IMR-90 (cell line): ENCODE measurements at regions not wholly inside any gene's neighbourhood (a gene's known extent, or its start where the extent isn't known, plus 50 kb on each side); places are given as distances from the start of the nearest gene placed in this dataset.

Experiments used
- ATAC-seq: fragments of 200-7000 bp; cut with Tn5 transposase; 2 replicates; pipeline ENCODE4 v1.9.1; 2020; ENCODE audit warnings: low read depth, mild to moderate bottlenecking, moderate library complexity
- BruUV-seq: library from RNA; stranded (reverse); fragments of 400-500 nt; replicated peaks from 2 replicates; lab custom pipeline; 2021; lab: Mats Ljungman, UMichigan
- CTCF ChIA-PET: fragments of 300-600 bp; formaldehyde crosslinking; extraction: SDS; loops from one replicate; lab custom pipeline; 2021; ENCODE audit warnings: antibody characterized with exemption; lab: Yijun Ruan, JAX
- POLR2A ChIA-PET: fragments of 300-600 bp; sonication (Branson Sonifier 250); formaldehyde crosslinking; loops from one replicate; lab custom pipeline; 2022; ENCODE audit warnings: antibody characterized with exemption; ENCODE audit not compliant: unreplicated experiment; lab: Charles Lee
- DNase-seq: peaks from one replicate; pipeline ENCODE4 v3.0.0; 2013
- H2AFZ ChIP-seq: replicated peaks from 2 replicates; pipeline ENCODE3; 2013; ENCODE audit warnings: low read length, mild to moderate bottlenecking; ENCODE audit not compliant: poor library complexity
- H2AK5ac ChIP-seq: 2 replicates; pipeline ENCODE4 v1.6.1; 2013; ENCODE audit warnings: low read depth, low read length, inconsistent platforms
- H2AK9ac ChIP-seq: replicated peaks from 2 replicates; pipeline ENCODE3; 2013; ENCODE audit warnings: mild to moderate bottlenecking, low read depth, low read length, moderate library complexity; ENCODE audit not compliant: poor library complexity
- H2BK120ac ChIP-seq: 2 replicates; pipeline ENCODE4 v1.6.1; 2013; ENCODE audit warnings: low read depth, low read length, inconsistent platforms
- H2BK15ac ChIP-seq: 3 replicates; pipeline ENCODE4 v1.6.1; 2013; ENCODE audit warnings: low read depth, low read length, inconsistent platforms
- H2BK20ac ChIP-seq: 2 replicates; pipeline ENCODE4 v1.6.1; 2013; ENCODE audit warnings: low read depth, mild to moderate bottlenecking, inconsistent platforms, low read length, moderate library complexity
- H2BK5ac ChIP-seq: 2 replicates; pipeline ENCODE4 v1.6.1; 2013; ENCODE audit warnings: mild to moderate bottlenecking, low read depth, low read length, inconsistent platforms; ENCODE audit not compliant: poor library complexity, severe bottlenecking
- H3K14ac ChIP-seq: replicated peaks from 2 replicates; pipeline ENCODE4 v1.6.1; 2013; ENCODE audit warnings: low read depth, low read length, inconsistent platforms
- H3K18ac ChIP-seq: 2 replicates; pipeline ENCODE4 v1.6.1; 2013; ENCODE audit warnings: low read depth, low read length, control low read depth
- H3K23ac ChIP-seq: 2 replicates; pipeline ENCODE4 v1.6.1; 2013; ENCODE audit warnings: low read depth, low read length, inconsistent platforms
- H3K27ac ChIP-seq: 2 replicates; pipeline ENCODE4 v1.5.1; 2013; ENCODE audit warnings: mild to moderate bottlenecking, control low read depth, low read length; ENCODE audit not compliant: insufficient read depth
- H3K27me3 ChIP-seq: 2 replicates; pipeline ENCODE4 v1.6.1; 2013; ENCODE audit warnings: low read length; ENCODE audit not compliant: control insufficient read depth, insufficient read depth
- H3K36me3 ChIP-seq: 2 replicates; pipeline ENCODE4 v1.6.1; 2013; ENCODE audit warnings: low read length, mixed read lengths; ENCODE audit not compliant: control insufficient read depth, insufficient read depth
- H3K4ac ChIP-seq: 2 replicates; pipeline ENCODE4 v1.6.1; 2013; ENCODE audit warnings: low read depth, low read length, inconsistent platforms
- H3K4me1 ChIP-seq: 2 replicates; pipeline ENCODE4 v1.6.1; 2013; ENCODE audit warnings: low read length, mixed read lengths; ENCODE audit not compliant: control insufficient read depth, insufficient read depth
- H3K4me2 ChIP-seq: 2 replicates; pipeline ENCODE4 v1.6.1; 2013; ENCODE audit warnings: low read depth, mild to moderate bottlenecking, control low read depth, low read length, moderate library complexity
- H3K4me3 ChIP-seq: 2 replicates; pipeline ENCODE4 v1.5.1; 2013; ENCODE audit warnings: low read depth, mild to moderate bottlenecking, control low read depth, low read length, moderate library complexity; ENCODE audit not compliant: insufficient read depth
- H3K56ac ChIP-seq: 2 replicates; pipeline ENCODE4 v1.6.1; 2013; ENCODE audit warnings: low read length, inconsistent platforms; ENCODE audit not compliant: insufficient read depth; ENCODE audit errors: extremely low read depth
- H3K79me1 ChIP-seq, 2 experiments: 2 replicates each; pipeline ENCODE4 v1.6.1; 2013; ENCODE audit warnings: low read length in 2 of 2, inconsistent platforms in 1 of 2, low read depth in 1 of 2
- H3K9ac ChIP-seq: 2 replicates; pipeline ENCODE4 v1.6.1; 2013; ENCODE audit warnings: low read depth, low read length, control low read depth
- H3K9me1 ChIP-seq: 2 replicates; pipeline ENCODE4 v1.6.1; 2013; ENCODE audit warnings: low read length, inconsistent platforms; ENCODE audit not compliant: insufficient read depth
- H3K9me3 ChIP-seq: 2 replicates; pipeline ENCODE4 v1.6.1; 2013; ENCODE audit warnings: low read length; ENCODE audit not compliant: control insufficient read depth, insufficient read depth
- H4K20me1 ChIP-seq: 2 replicates; pipeline ENCODE4 v1.6.1; 2013; ENCODE audit warnings: low read length, inconsistent platforms; ENCODE audit not compliant: insufficient read depth
- H4K5ac ChIP-seq: 2 replicates; pipeline ENCODE4 v1.6.1; 2013; ENCODE audit warnings: mild to moderate bottlenecking, low read depth, low read length, control low read depth
- H4K8ac ChIP-seq, 2 experiments: 2 replicates each; pipeline ENCODE4 v1.6.1; 2013; ENCODE audit warnings: low read depth in 2 of 2, low read length in 2 of 2, control low read depth in 1 of 2, inconsistent platforms in 1 of 2
- H4K91ac ChIP-seq: 2 replicates; pipeline ENCODE4 v1.6.1; 2013; ENCODE audit warnings: low read depth, low read length, inconsistent platforms; ENCODE audit not compliant: insufficient read depth
- BHLHE40 ChIP-seq: fragments of 150-350 bp; IDR thresholded peaks from 2 replicates; pipeline ENCODE4 v1.6.1; 2016; ENCODE audit warnings: mild to moderate bottlenecking, low read depth, low read length
- CEBPB ChIP-seq: IDR thresholded peaks from 2 replicates; pipeline ENCODE4 v1.6.1; 2012; ENCODE audit warnings: low read depth, low read length, improper control_type of control experiment
- CHD1 ChIP-seq: IDR thresholded peaks from 2 replicates; pipeline ENCODE4 v1.6.1; 2012; ENCODE audit warnings: low read depth, low read length, improper control_type of control experiment
- CTCF ChIP-seq: conservative IDR thresholded peaks from 2 replicates; pipeline ENCODE4 v1.5.1; 2012; ENCODE audit warnings: mild to moderate bottlenecking, low read depth, low read length, improper control_type of control experiment
- FOS ChIP-seq: fragments of 150-350 bp; IDR thresholded peaks from 2 replicates; pipeline ENCODE4 v1.6.1; 2016; ENCODE audit warnings: low read depth, low read length
- MAFK ChIP-seq: IDR thresholded peaks from 2 replicates; pipeline ENCODE4 v1.6.1; 2012; ENCODE audit warnings: low read depth, low read length, improper control_type of control experiment
- MAZ ChIP-seq: IDR thresholded peaks from 2 replicates; pipeline ENCODE4 v1.6.1; 2012; ENCODE audit warnings: low read depth, mild to moderate bottlenecking, low read length, improper control_type of control experiment, moderate library complexity, borderline replicate concordance
- MXI1 ChIP-seq: IDR thresholded peaks from 2 replicates; pipeline ENCODE4 v1.6.1; 2012; ENCODE audit warnings: low read depth, mild to moderate bottlenecking, low read length, moderate library complexity, borderline replicate concordance
- NFE2L2 ChIP-seq: fragments of 150-350 bp; IDR thresholded peaks from 2 replicates; pipeline ENCODE4 v1.6.1; 2016; ENCODE audit warnings: low read depth, mild to moderate bottlenecking, low read length
- POLR2A ChIP-seq: IDR thresholded peaks from 2 replicates; pipeline ENCODE4 v1.6.1; 2012; ENCODE audit warnings: mild to moderate bottlenecking, low read depth, low read length
- RAD21 ChIP-seq: IDR thresholded peaks from 2 replicates; pipeline ENCODE4 v1.6.1; 2012; ENCODE audit warnings: low read length, improper control_type of control experiment
- RCOR1 ChIP-seq: IDR thresholded peaks from 2 replicates; pipeline ENCODE4 v1.6.1; 2012; ENCODE audit warnings: mild to moderate bottlenecking, low read length, improper control_type of control experiment; ENCODE audit not compliant: insufficient replicate concordance
- RFX5 ChIP-seq: IDR thresholded peaks from 2 replicates; pipeline ENCODE4 v1.8.0; 2012; ENCODE audit warnings: low read depth, mild to moderate bottlenecking, low read length, moderate library complexity
- SMC3 ChIP-seq: fragments of 150-350 bp; IDR thresholded peaks from 2 replicates; pipeline ENCODE4 v1.6.1; 2016; ENCODE audit warnings: low read depth, mild to moderate bottlenecking, antibody characterized with exemption, low read length, moderate library complexity
- USF2 ChIP-seq: fragments of 150-350 bp; IDR thresholded peaks from 2 replicates; pipeline ENCODE4 v1.6.1; 2017; ENCODE audit warnings: mild to moderate bottlenecking, antibody characterized with exemption, low read length, low read depth
- WGBS, 2 experiments: methylation state at CpG; one replicate each; pipeline versions ENCODE4 v1.1.5 to v1.1.7; 2013; ENCODE audit warnings: missing lambda C conversion rate in 2 of 2; ENCODE audit not compliant: insufficient read length in 1 of 2; ENCODE audit errors: extremely low coverage in 2 of 2; 5-methylcytosine and 5-hydroxymethylcytosine counted together
- dilution Hi-C: fragments of 300-500 bp; cut with HindIII; formaldehyde crosslinking; loops from one replicate; pipeline ENCODE4 v1.14.3; 2018; ENCODE audit warnings: low sequenced_read_pairs; ENCODE audit not compliant: unreplicated experiment
- in situ Hi-C: fragments of 300-500 bp; cut with MboI; formaldehyde crosslinking; loops from 3 replicates; pipeline ENCODE4 v1.14.3; 2019; ENCODE audit warnings: low sequenced_read_pairs, inconsistent platforms, mixed read lengths
- intact Hi-C: fragments of 100-400 bp; cut with micrococcal nuclease; formaldehyde crosslinking; loops from 2 replicates; pipeline ENCODE4 v1.10.0; 2022
- TF ChIP-seq, protein P1 (sequence below): fragments of 150-350 bp; IDR thresholded peaks from 2 replicates; pipeline ENCODE4 v1.6.1; 2016; ENCODE audit warnings: low read depth, mild to moderate bottlenecking, low read length, moderate library complexity, borderline replicate concordance

- no peaks in the 10 kb centered on the region for H3K9me1 ChIP-seq
- intact Hi-C loops (no loop called here), in situ Hi-C loops (no loop called here), dilution Hi-C loops (no loop called here)
- WGBS, 2 experiments = no CpG with 5 or more reads among the region's 3 CpGs
- BruUV-seq = no TSS peak
- H3K9me3 ChIP-seq = peaks cover 4% of the 10 kb centered on the region
- H3K4me2 ChIP-seq = no peak overlapping the region
- H3K27me3 ChIP-seq = no peaks in the 10 kb centered on the region
- H3K18ac ChIP-seq = no peak overlapping the region
- H3K4me1 ChIP-seq = no peaks in the 10 kb centered on the region
- no peak overlapping the region for H3K4ac ChIP-seq
- CTCF ChIA-PET = no interaction called here
- TF ChIP-seq POLR2A (no peak), MAZ (no peak), NFE2L2 (no peak), FOS (no peak), RAD21 (no peak), BHLHE40 (no peak), CHD1 (no peak), MAFK (no peak), RCOR1 (no peak), RFX5 (no peak), CEBPB (no peak), USF2 (no peak), CTCF (no peak), SMC3 (no peak), MXI1 (no peak)
- TF ChIP-seq, protein P1, sequence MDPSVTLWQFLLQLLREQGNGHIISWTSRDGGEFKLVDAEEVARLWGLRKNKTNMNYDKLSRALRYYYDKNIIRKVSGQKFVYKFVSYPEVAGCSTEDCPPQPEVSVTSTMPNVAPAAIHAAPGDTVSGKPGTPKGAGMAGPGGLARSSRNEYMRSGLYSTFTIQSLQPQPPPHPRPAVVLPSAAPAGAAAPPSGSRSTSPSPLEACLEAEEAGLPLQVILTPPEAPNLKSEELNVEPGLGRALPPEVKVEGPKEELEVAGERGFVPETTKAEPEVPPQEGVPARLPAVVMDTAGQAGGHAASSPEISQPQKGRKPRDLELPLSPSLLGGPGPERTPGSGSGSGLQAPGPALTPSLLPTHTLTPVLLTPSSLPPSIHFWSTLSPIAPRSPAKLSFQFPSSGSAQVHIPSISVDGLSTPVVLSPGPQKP = no peak
- no peak overlapping the region for H2AK9ac ChIP-seq
- H2BK120ac ChIP-seq = no peak overlapping the region
- no peak overlapping the region for H3K9ac ChIP-seq
- H4K91ac ChIP-seq = no peak overlapping the region
- H3K23ac ChIP-seq = no peak overlapping the region
- H3K79me1 ChIP-seq = no peaks in the 10 kb centered on the region
- DNase-seq (no peak), ATAC-seq (no peak)
- no peak overlapping the region for H3K14ac ChIP-seq
- no peak overlapping the region for H2BK15ac ChIP-seq
- no peaks in the 10 kb centered on the region for H4K20me1 ChIP-seq
- H2AFZ ChIP-seq = no peak overlapping the region
- no peak overlapping the region for H2AK5ac ChIP-seq
- no peak overlapping the region for H3K56ac ChIP-seq
- H3K36me3 ChIP-seq = no peaks in the 10 kb centered on the region
- POLR2A ChIA-PET = no interaction called here
- no peak overlapping the region for H3K4me3 ChIP-seq
- H4K8ac ChIP-seq = no peak overlapping the region
- no peak overlapping the region for H2BK5ac ChIP-seq
- H2BK20ac ChIP-seq = no peak overlapping the region
- H3K27ac ChIP-seq = no peak overlapping the region
- no peak overlapping the region for H4K5ac ChIP-seq
Measured at GRCh38 chr18:66410692-66411091, 193.2 kb downstream of the CDH19 start.
